ENCODE measurements at regions not wholly inside any gene's neighbourhood (a gene's known extent, or its start where the extent isn't known, plus 50 kb on each side); places are given as distances from the start of the nearest gene placed in this dataset.

DNA sequence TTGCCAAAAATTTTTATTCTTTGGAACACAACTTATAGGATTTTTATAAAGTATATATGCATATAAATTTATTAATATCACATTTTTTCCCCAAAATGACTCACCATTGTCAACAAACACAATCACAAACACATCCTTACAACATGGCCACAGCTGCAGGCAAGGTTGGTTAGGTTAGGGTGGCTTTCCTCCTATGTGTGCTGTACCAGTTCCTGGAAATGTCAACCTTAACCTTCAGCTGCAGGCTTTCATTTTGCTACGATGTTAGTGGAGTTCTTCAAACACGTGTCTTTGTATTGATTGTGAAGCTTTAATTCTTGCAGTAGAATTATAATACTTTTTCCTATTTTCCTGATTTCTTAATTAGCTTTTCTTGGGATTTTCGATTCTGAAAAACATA, 185.8 kb downstream of the PTEN start:
- no peaks in the 10 kb centered on the region for H3K27me3 ChIP-seq (ENCODE audit: control insufficient read depth, extremely low read depth, insufficient read depth, low read length)
- no peaks in the 10 kb centered on the region for H3K4me1 ChIP-seq (ENCODE audit: control insufficient read depth, extremely low read depth, insufficient read depth, low read length)
- no peak overlapping the region for H2AFZ ChIP-seq (ENCODE audit: control insufficient read depth, low read length)
- no peaks in the 10 kb centered on the region for H4K20me1 ChIP-seq (ENCODE audit: control insufficient read depth, extremely low read depth, insufficient read depth, low read length)
- no peaks in the 10 kb centered on the region for H3K36me3 ChIP-seq (ENCODE audit: control insufficient read depth in 2 of 2, extremely low read depth in 1 of 2, insufficient read depth in 2 of 2, low read length in 2 of 2)
- dilution Hi-C loops (cut with MboI; ENCODE audit: extremely low pct_ligation_motif_present, low sequenced_read_pairs): no loop called here
- H3K4me3 ChIP-seq (ENCODE audit: control insufficient read depth in 2 of 3, extremely low read depth in 1 of 3, insufficient read depth in 2 of 3, low read depth in 1 of 3, low read length in 3 of 3): no peak overlapping the region
- no peaks in the 10 kb centered on the region for H3K9me1 ChIP-seq (ENCODE audit: control insufficient read depth, extremely low read depth, insufficient read depth, low read length)
- no peak overlapping the region for H3K4me2 ChIP-seq (ENCODE audit: control insufficient read depth, extremely low read depth, insufficient read depth, low read depth, low read length)
- no peaks in the 10 kb centered on the region for H3K79me2 ChIP-seq (ENCODE audit: control insufficient read depth, insufficient read depth, low read length)
- no peak overlapping the region for H3K9ac ChIP-seq (ENCODE audit: control insufficient read depth, extremely low read depth, insufficient read depth, low read length)
- TF ChIP-seq CTCF (optimal IDR thresholded peaks at IDR 0.05 in 1 of 3, IDR thresholded peaks at IDR 0.05 in 1 of 3, conservative IDR thresholded peaks at IDR 0.05 in 1 of 3; ENCODE audit: extremely low read depth in 1 of 3, insufficient read depth in 2 of 3, low read length in 3 of 3) (no peak), EZH2 (IDR thresholded peaks at IDR 0.05; ENCODE audit: low read length) (no peak)
- FAIRE-seq (no peak), DNase-seq (ENCODE audit: low read depth, low spot score) (no peak)
- no peaks in the 10 kb centered on the region for H3K9me3 ChIP-seq (ENCODE audit: control insufficient read depth, low read depth, low read length)
- no peak overlapping the region for H3K27ac ChIP-seq (ENCODE audit: control insufficient read depth, insufficient read depth, low read length)

DNA sequence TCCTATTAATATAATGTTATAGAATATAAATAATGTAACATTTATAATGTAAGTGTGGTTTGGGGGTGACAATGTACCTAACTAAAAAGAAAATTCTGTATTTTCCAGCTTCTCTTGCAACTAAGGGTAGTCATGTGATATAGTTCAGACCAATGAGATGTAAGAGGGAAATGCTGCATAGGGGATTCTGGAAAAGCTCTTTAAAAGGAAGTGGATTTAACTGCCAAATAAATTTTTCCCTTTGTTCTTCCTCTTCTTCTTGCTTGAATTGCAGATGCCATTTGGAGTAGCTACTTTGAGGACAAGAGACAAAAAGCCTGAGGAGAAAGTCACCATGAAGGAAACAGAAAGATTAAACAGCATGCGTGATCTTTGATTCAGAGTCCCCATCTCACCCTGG, 194.3 kb downstream of the PTEN start:
- H3K9me3 ChIP-seq (ENCODE audit: control insufficient read depth, low read depth, low read length): no peaks in the 10 kb centered on the region
- no peak for TF ChIP-seq EZH2 (IDR thresholded peaks at IDR 0.05; ENCODE audit: low read length)
- no peak for TF ChIP-seq CTCF (optimal IDR thresholded peaks at IDR 0.05 in 1 of 3, IDR thresholded peaks at IDR 0.05 in 1 of 3, conservative IDR thresholded peaks at IDR 0.05 in 1 of 3; ENCODE audit: extremely low read depth in 1 of 3, insufficient read depth in 2 of 3, low read length in 3 of 3)
- H3K9me1 ChIP-seq (ENCODE audit: control insufficient read depth, extremely low read depth, insufficient read depth, low read length): no peaks in the 10 kb centered on the region
- dilution Hi-C loops (cut with MboI; ENCODE audit: extremely low pct_ligation_motif_present, low sequenced_read_pairs): no loop called here
- FAIRE-seq (no peak), DNase-seq (ENCODE audit: low read depth, low spot score) (no peak)
- H4K20me1 ChIP-seq (ENCODE audit: control insufficient read depth, extremely low read depth, insufficient read depth, low read length): no peaks in the 10 kb centered on the region
- no peaks in the 10 kb centered on the region for H3K36me3 ChIP-seq (ENCODE audit: control insufficient read depth in 2 of 2, extremely low read depth in 1 of 2, insufficient read depth in 2 of 2, low read length in 2 of 2)
- H2AFZ ChIP-seq (ENCODE audit: control insufficient read depth, low read length): no peak overlapping the region
- H3K27ac ChIP-seq (ENCODE audit: control insufficient read depth, insufficient read depth, low read length): no peak overlapping the region
- H3K4me3 ChIP-seq (ENCODE audit: control insufficient read depth in 2 of 3, extremely low read depth in 1 of 3, insufficient read depth in 2 of 3, low read depth in 1 of 3, low read length in 3 of 3): no peak overlapping the region
- no peaks in the 10 kb centered on the region for H3K79me2 ChIP-seq (ENCODE audit: control insufficient read depth, insufficient read depth, low read length)
- H3K4me1 ChIP-seq (ENCODE audit: control insufficient read depth, extremely low read depth, insufficient read depth, low read length): no peaks in the 10 kb centered on the region
- no peaks in the 10 kb centered on the region for H3K27me3 ChIP-seq (ENCODE audit: control insufficient read depth, extremely low read depth, insufficient read depth, low read length)
- H3K9ac ChIP-seq (ENCODE audit: control insufficient read depth, extremely low read depth, insufficient read depth, low read length): no peak overlapping the region
- no peak overlapping the region for H3K4me2 ChIP-seq (ENCODE audit: control insufficient read depth, extremely low read depth, insufficient read depth, low read depth, low read length)
